Stimulated activated naive CD8-positive, alpha-beta T cell treated with anti-CD3 and anti-CD28 coated beads, Interleukin-15, Interleukin-2, amounts not matched to agents 100 ng/mL and 50 ng/mL, for 24 hours (primary cell): ENCODE measurements at regions not wholly inside any gene's neighbourhood (a gene's known extent, or its start where the extent isn't known, plus 50 kb on each side); places are given as distances from the start of the nearest gene placed in this dataset.

Source experiments
- H3K27ac Mint-ChIP-seq: one replicate; pipeline ENCODE4 v1.8.0; 2021; ENCODE audit warnings: mild to moderate bottlenecking, mixed read lengths
- H3K27me3 Mint-ChIP-seq: one replicate; pipeline ENCODE4 v1.8.0; 2021; ENCODE audit warnings: mixed read lengths
- H3K36me3 Mint-ChIP-seq: one replicate; pipeline ENCODE4 v1.8.0; 2021; ENCODE audit warnings: low read depth, mixed read lengths
- H3K4me1 Mint-ChIP-seq: one replicate; pipeline ENCODE4 v1.8.0; 2021; ENCODE audit warnings: low read depth, mixed read lengths
- H3K4me3 Mint-ChIP-seq: one replicate; pipeline ENCODE4 v1.8.0; 2021; ENCODE audit warnings: mild to moderate bottlenecking, mixed read lengths
- H3K9me3 Mint-ChIP-seq: one replicate; pipeline ENCODE4 v1.8.0; 2021; ENCODE audit warnings: mixed read lengths

GRCh38 chr18:73292156-73292555 lies 424.4 kb upstream of the NETO1 start:
- no peaks in the 10 kb centered on the region for H3K4me1 Mint-ChIP-seq
- no peaks in the 10 kb centered on the region for H3K36me3 Mint-ChIP-seq
- H3K4me3 Mint-ChIP-seq, result no peak overlapping the region
- no peak overlapping the region for H3K27ac Mint-ChIP-seq
- H3K27me3 Mint-ChIP-seq, result no peaks in the 10 kb centered on the region
- H3K9me3 Mint-ChIP-seq, result peaks cover 9% of the 10 kb centered on the region

GRCh38 chr18:73288813-73289212 lies 421.0 kb upstream of the NETO1 start:
- H3K27ac Mint-ChIP-seq, result no peak overlapping the region

GRCh38 chr18:73286584-73286983 lies 418.8 kb upstream of the NETO1 start:
- no peaks in the 10 kb centered on the region for H3K27me3 Mint-ChIP-seq
- H3K4me3 Mint-ChIP-seq, result no peak overlapping the region
- no peaks in the 10 kb centered on the region for H3K4me1 Mint-ChIP-seq
- no peak overlapping the region for H3K27ac Mint-ChIP-seq
- no peaks in the 10 kb centered on the region for H3K9me3 Mint-ChIP-seq
- H3K36me3 Mint-ChIP-seq, result no peaks in the 10 kb centered on the region

More at GRCh38 chr18:73288813-73289212, 421.0 kb upstream of the NETO1 start:
- no peaks in the 10 kb centered on the region for H3K36me3 Mint-ChIP-seq
- H3K9me3 Mint-ChIP-seq, result no peaks in the 10 kb centered on the region
- H3K27me3 Mint-ChIP-seq, result no peaks in the 10 kb centered on the region
- H3K4me3 Mint-ChIP-seq, result no peak overlapping the region
- no peaks in the 10 kb centered on the region for H3K4me1 Mint-ChIP-seq

GRCh38 chr18:73283788-73284187 lies 416.0 kb upstream of the NETO1 start:
- Mint-ChIP-seq H3K27me3 (no peaks in the 10 kb centered on the region), H3K4me1 (no peaks in the 10 kb centered on the region), H3K27ac (no peak overlapping the region), H3K4me3 (no peak overlapping the region), H3K9me3 (peaks cover 11% of the 10 kb centered on the region), H3K36me3 (no peaks in the 10 kb centered on the region)

GRCh38 chr18:73283032-73283431 lies 415.2 kb upstream of the NETO1 start:
- no peaks in the 10 kb centered on the region for H3K4me1 Mint-ChIP-seq
- no peak overlapping the region for H3K27ac Mint-ChIP-seq
- no peak overlapping the region for H3K4me3 Mint-ChIP-seq
- no peaks in the 10 kb centered on the region for H3K36me3 Mint-ChIP-seq
- H3K9me3 Mint-ChIP-seq, result peaks cover 15% of the 10 kb centered on the region
- no peaks in the 10 kb centered on the region for H3K27me3 Mint-ChIP-seq

- no peak overlapping the region for H3K4me3 Mint-ChIP-seq
- H3K36me3 Mint-ChIP-seq, result no peaks in the 10 kb centered on the region
- no peaks in the 10 kb centered on the region for H3K4me1 Mint-ChIP-seq
- H3K27me3 Mint-ChIP-seq, result no peaks in the 10 kb centered on the region
- H3K9me3 Mint-ChIP-seq, result peaks cover 17% of the 10 kb centered on the region
- H3K27ac Mint-ChIP-seq, result no peak overlapping the region
These were observed 411.7 kb upstream of the NETO1 start for GRCh38 chr18:73279498-73279897.

GRCh38 chr18:73274812-73275621 lies 407.2 kb upstream of the NETO1 start:
- no peaks in the 10 kb centered on the region for H3K27me3 Mint-ChIP-seq
- no peak overlapping the region for H3K4me3 Mint-ChIP-seq
- H3K9me3 Mint-ChIP-seq, result peaks cover 11% of the 10 kb centered on the region
- H3K36me3 Mint-ChIP-seq, result no peaks in the 10 kb centered on the region
- H3K4me1 Mint-ChIP-seq, result no peaks in the 10 kb centered on the region
- no peak overlapping the region for H3K27ac Mint-ChIP-seq

GRCh38 chr18:73270920-73271634 lies 403.3 kb upstream of the NETO1 start:
- no peaks in the 10 kb centered on the region for H3K36me3 Mint-ChIP-seq
- H3K4me3 Mint-ChIP-seq, result no peak overlapping the region
- H3K27me3 Mint-ChIP-seq, result no peaks in the 10 kb centered on the region
- peaks cover 3% of the 10 kb centered on the region for H3K9me3 Mint-ChIP-seq
- no peak overlapping the region for H3K27ac Mint-ChIP-seq
- no peaks in the 10 kb centered on the region for H3K4me1 Mint-ChIP-seq

- Mint-ChIP-seq H3K27ac (no peak overlapping the region), H3K36me3 (no peaks in the 10 kb centered on the region), H3K9me3 (no peaks in the 10 kb centered on the region), H3K27me3 (no peaks in the 10 kb centered on the region), H3K4me1 (no peaks in the 10 kb centered on the region), H3K4me3 (no peak overlapping the region)
These were observed 396.8 kb upstream of the NETO1 start for GRCh38 chr18:73264562-73264921.

- H3K4me3 Mint-ChIP-seq, result no peak overlapping the region
- H3K9me3 Mint-ChIP-seq, result no peaks in the 10 kb centered on the region
- H3K36me3 Mint-ChIP-seq, result no peaks in the 10 kb centered on the region
- no peaks in the 10 kb centered on the region for H3K27me3 Mint-ChIP-seq
- H3K27ac Mint-ChIP-seq, result no peak overlapping the region
- H3K4me1 Mint-ChIP-seq, result no peaks in the 10 kb centered on the region
These were observed 394.1 kb upstream of the NETO1 start for GRCh38 chr18:73261923-73262322.

GRCh38 chr18:73261243-73261642 lies 393.5 kb upstream of the NETO1 start:
- no peaks in the 10 kb centered on the region for H3K36me3 Mint-ChIP-seq
- no peak overlapping the region for H3K4me3 Mint-ChIP-seq
- no peaks in the 10 kb centered on the region for H3K4me1 Mint-ChIP-seq
- H3K27me3 Mint-ChIP-seq, result no peaks in the 10 kb centered on the region
- H3K27ac Mint-ChIP-seq, result no peak overlapping the region
- H3K9me3 Mint-ChIP-seq, result no peaks in the 10 kb centered on the region

GRCh38 chr18:73258375-73259087 lies 390.7 kb upstream of the NETO1 start:
- H3K27ac Mint-ChIP-seq, result no peak overlapping the region
- no peaks in the 10 kb centered on the region for H3K36me3 Mint-ChIP-seq
- no peak overlapping the region for H3K4me3 Mint-ChIP-seq
- no peaks in the 10 kb centered on the region for H3K4me1 Mint-ChIP-seq
- H3K27me3 Mint-ChIP-seq, result no peaks in the 10 kb centered on the region
- no peaks in the 10 kb centered on the region for H3K9me3 Mint-ChIP-seq

- Mint-ChIP-seq H3K9me3 (peaks cover 4% of the 10 kb centered on the region), H3K4me3 (no peak overlapping the region), H3K4me1 (no peaks in the 10 kb centered on the region), H3K27me3 (no peaks in the 10 kb centered on the region), H3K36me3 (no peaks in the 10 kb centered on the region), H3K27ac (no peak overlapping the region)
These were observed 386.8 kb upstream of the NETO1 start for GRCh38 chr18:73254564-73254963.

GRCh38 chr18:73249030-73249429 lies 381.2 kb upstream of the NETO1 start:
- Mint-ChIP-seq H3K27ac (no peak overlapping the region), H3K36me3 (no peaks in the 10 kb centered on the region), H3K4me1 (no peaks in the 10 kb centered on the region), H3K4me3 (no peak overlapping the region), H3K9me3 (peaks cover 21% of the 10 kb centered on the region), H3K27me3 (no peaks in the 10 kb centered on the region)

GRCh38 chr18:73246763-73247162 lies 379.0 kb upstream of the NETO1 start:
- Mint-ChIP-seq H3K36me3 (no peaks in the 10 kb centered on the region), H3K27me3 (no peaks in the 10 kb centered on the region), H3K27ac (no peak overlapping the region), H3K9me3 (peaks cover 22% of the 10 kb centered on the region), H3K4me1 (no peaks in the 10 kb centered on the region), H3K4me3 (no peak overlapping the region)
